MCF 10A (cell line): ENCODE measurements at regions not wholly inside any gene's neighbourhood (a gene's known extent, or its start where the extent isn't known, plus 50 kb on each side); places are given as distances from the start of the nearest gene placed in this dataset.

Experiments
- BruUV-seq: library from RNA; stranded (reverse); fragments of 400-500 nt; replicated peaks from 2 replicates; lab custom pipeline; 2021; lab: Mats Ljungman, UMichigan
- CTCF ChIA-PET: fragments of 300-600 bp; sonication (Branson Sonifier 250); formaldehyde crosslinking; extraction: SDS; loops from one replicate; lab custom pipeline; 2021; ENCODE audit warnings: antibody characterized with exemption, inconsistent platforms; lab: Yijun Ruan, JAX
- POLR2A ChIA-PET: fragments of 300-600, 350-650 bp; sonication (Branson Sonifier 250); formaldehyde crosslinking; extraction: SDS; loops from one replicate; lab custom pipeline; 2020; ENCODE audit warnings: antibody characterized with exemption, inconsistent platforms; lab: Yijun Ruan, JAX
- DNase-seq: peaks from one replicate; pipeline ENCODE4 v3.0.0-alpha.2; 2018; ENCODE audit not compliant: unreplicated experiment
- H3K27ac Mint-ChIP-seq: one replicate; pipeline ENCODE4 v1.8.0; 2022; ENCODE audit warnings: mild to moderate bottlenecking, low read depth, mixed read lengths; ENCODE audit not compliant: unreplicated experiment
- H3K27me3 Mint-ChIP-seq: one replicate; pipeline ENCODE4 v1.8.0; 2022; ENCODE audit warnings: mixed read lengths; ENCODE audit not compliant: insufficient read depth, unreplicated experiment
- H3K36me3 Mint-ChIP-seq: one replicate; pipeline ENCODE4 v1.8.0; 2022; ENCODE audit warnings: mild to moderate bottlenecking, moderate library complexity, mixed read lengths; ENCODE audit not compliant: insufficient read depth, unreplicated experiment
- H3K4me1 Mint-ChIP-seq: one replicate; pipeline ENCODE4 v1.8.0; 2022; ENCODE audit warnings: mixed read lengths; ENCODE audit not compliant: insufficient read depth, unreplicated experiment
- H3K4me3 Mint-ChIP-seq: one replicate; pipeline ENCODE4 v1.8.0; 2022; ENCODE audit warnings: mild to moderate bottlenecking, moderate library complexity, mixed read lengths; ENCODE audit not compliant: unreplicated experiment
- H3K9me3 Mint-ChIP-seq: one replicate; pipeline ENCODE4 v1.8.0; 2022; ENCODE audit warnings: mixed read lengths; ENCODE audit not compliant: unreplicated experiment
- intact Hi-C: fragments of 100-400 bp; cut with micrococcal nuclease; formaldehyde crosslinking; loops from 2 replicates; pipeline ENCODE4 v1.14.1; 2022
- TF ChIP-seq, protein P1 (sequence below): fragments of 200-600 bp; IDR thresholded peaks from one replicate; pipeline ENCODE4 v1.8.0; 2022; ENCODE audit warnings: antibody characterized with exemption, mild to moderate bottlenecking; ENCODE audit not compliant: unreplicated experiment

- no TSS peak for BruUV-seq
Measured at GRCh38 chrX:3462166-3462508, 115.7 kb upstream of the MXRA5 start.

DNA sequence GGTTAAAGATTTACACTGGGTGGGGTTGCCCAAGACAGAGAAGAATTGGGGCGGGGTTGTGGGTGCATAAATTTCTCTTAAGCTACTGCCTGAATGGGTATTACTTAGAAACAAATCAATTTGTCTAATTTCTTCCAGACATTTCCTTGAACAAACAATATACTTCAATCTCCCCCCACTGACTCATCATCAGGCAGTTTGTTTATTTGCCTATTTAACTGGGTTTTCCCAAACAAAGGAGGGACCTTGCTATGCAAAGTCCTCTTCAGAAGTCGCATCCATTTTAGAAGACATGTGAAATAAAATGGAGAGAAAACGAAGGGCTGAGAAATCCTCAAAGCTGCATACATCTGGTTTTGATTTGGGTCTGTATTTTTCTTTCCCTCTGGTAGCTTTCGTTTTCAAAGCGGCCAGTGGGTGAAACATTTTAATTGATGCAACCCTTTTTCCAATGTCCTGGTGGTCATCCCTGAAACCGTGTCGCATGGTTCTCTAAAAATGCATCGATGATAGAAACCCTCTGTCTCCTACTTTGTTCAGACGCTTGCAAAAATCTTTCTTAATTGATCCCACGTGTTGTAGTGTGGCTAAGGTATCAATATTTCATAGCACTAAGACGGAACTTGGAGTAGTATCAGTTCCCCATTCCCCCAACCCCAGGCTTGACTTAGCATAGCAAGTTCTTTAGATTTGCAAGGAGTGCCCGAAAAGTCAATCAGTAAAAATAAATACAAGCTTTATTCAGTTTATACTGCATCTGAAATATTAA, 115.1 kb upstream of the MXRA5 start:
- peaks cover 66% of the 10 kb centered on the region for H3K27me3 Mint-ChIP-seq
- no peak for DNase-seq
- H3K4me3 Mint-ChIP-seq, result no peak overlapping the region
- no peaks in the 10 kb centered on the region for H3K9me3 Mint-ChIP-seq
- no peaks in the 10 kb centered on the region for H3K36me3 Mint-ChIP-seq
- ChIA-PET POLR2A (no interaction called here), CTCF (interaction anchor here (1.0 kb wide), 1 partner anchor 344 kb away, joined by 3 read pairs; no protein-coding TSS in a partner anchor)
- TF ChIP-seq, protein P1, sequence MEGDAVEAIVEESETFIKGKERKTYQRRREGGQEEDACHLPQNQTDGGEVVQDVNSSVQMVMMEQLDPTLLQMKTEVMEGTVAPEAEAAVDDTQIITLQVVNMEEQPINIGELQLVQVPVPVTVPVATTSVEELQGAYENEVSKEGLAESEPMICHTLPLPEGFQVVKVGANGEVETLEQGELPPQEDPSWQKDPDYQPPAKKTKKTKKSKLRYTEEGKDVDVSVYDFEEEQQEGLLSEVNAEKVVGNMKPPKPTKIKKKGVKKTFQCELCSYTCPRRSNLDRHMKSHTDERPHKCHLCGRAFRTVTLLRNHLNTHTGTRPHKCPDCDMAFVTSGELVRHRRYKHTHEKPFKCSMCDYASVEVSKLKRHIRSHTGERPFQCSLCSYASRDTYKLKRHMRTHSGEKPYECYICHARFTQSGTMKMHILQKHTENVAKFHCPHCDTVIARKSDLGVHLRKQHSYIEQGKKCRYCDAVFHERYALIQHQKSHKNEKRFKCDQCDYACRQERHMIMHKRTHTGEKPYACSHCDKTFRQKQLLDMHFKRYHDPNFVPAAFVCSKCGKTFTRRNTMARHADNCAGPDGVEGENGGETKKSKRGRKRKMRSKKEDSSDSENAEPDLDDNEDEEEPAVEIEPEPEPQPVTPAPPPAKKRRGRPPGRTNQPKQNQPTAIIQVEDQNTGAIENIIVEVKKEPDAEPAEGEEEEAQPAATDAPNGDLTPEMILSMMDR, result no peak
- intact Hi-C loops, result no loop called here
- no TSS peak for BruUV-seq
- no peak overlapping the region for H3K27ac Mint-ChIP-seq
- H3K4me1 Mint-ChIP-seq, result peaks cover 7% of the 10 kb centered on the region

More at GRCh38 chrX:3462166-3462508, 115.7 kb upstream of the MXRA5 start:
- Mint-ChIP-seq H3K4me3 (no peak overlapping the region), H3K27ac (no peak overlapping the region), H3K4me1 (peaks cover 7% of the 10 kb centered on the region), H3K9me3 (no peaks in the 10 kb centered on the region), H3K36me3 (no peaks in the 10 kb centered on the region), H3K27me3 (peaks cover 61% of the 10 kb centered on the region)
- DNase-seq, result no peak
- ChIA-PET CTCF (interaction anchor here (0.6 to 0.7 kb wide), 2 partner anchors 46 to 613 kb away, joined by 3 read pairs; no protein-coding TSS in a partner anchor), POLR2A (no interaction called here)
- intact Hi-C loops, result no loop called here
- TF ChIP-seq, protein P1, result no peak

DNA sequence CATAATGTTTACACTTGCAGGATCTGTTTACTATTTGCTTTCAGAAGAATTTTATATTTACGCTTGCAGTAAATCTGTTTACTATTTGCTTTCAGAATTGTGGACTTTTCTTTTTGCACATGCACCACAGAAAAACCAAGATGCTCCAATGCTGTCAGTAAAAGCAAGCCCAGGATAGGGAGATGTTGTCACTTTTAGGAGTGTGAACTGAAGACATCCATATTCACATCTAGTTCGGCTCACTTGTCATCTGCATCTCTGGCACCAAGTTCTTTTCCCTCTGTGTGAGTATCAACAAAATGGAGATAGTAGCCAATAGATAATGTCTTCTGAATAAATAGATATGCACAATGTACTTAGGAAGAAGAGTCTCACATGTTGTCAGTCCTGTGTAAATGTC, 109.3 kb upstream of the MXRA5 start:
- ChIA-PET CTCF (no interaction called here), POLR2A (no interaction called here)
- TF ChIP-seq, protein P1, result no peak
- no peak overlapping the region for H3K27ac Mint-ChIP-seq
- no peak for DNase-seq
- BruUV-seq, result no TSS peak
- no peaks in the 10 kb centered on the region for H3K9me3 Mint-ChIP-seq
- H3K27me3 Mint-ChIP-seq, result peaks cover 42% of the 10 kb centered on the region
- H3K4me1 Mint-ChIP-seq, result peaks cover 7% of the 10 kb centered on the region
- no peak overlapping the region for H3K4me3 Mint-ChIP-seq
- H3K36me3 Mint-ChIP-seq, result no peaks in the 10 kb centered on the region
- intact Hi-C loops, result no loop called here

GRCh38 chrX:3451571-3451970, 105.1 kb upstream of the MXRA5 start:
- TF ChIP-seq, protein P1, result no peak
- no peak for DNase-seq
- Mint-ChIP-seq H3K9me3 (peaks cover 8% of the 10 kb centered on the region), H3K4me1 (peaks cover 22% of the 10 kb centered on the region), H3K4me3 (no peak overlapping the region), H3K27me3 (peaks cover under 1% of the 10 kb centered on the region), H3K27ac (no peak overlapping the region), H3K36me3 (no peaks in the 10 kb centered on the region)
- ChIA-PET CTCF (no interaction called here), POLR2A (no interaction called here)
- no TSS peak for BruUV-seq
- intact Hi-C loops, result no loop called here
